EH (cell line): ENCODE measurements at regions not wholly inside any gene's neighbourhood (a gene's known extent, or its start where the extent isn't known, plus 50 kb on each side); places are given as distances from the start of the nearest gene placed in this dataset.
"Not testable (repeated sequence)": the region's sequence is repeated elsewhere in the genome, so short reads cannot be mapped to it uniquely, and the experiment has no call there.

Source experiments
- DNase-seq: peaks from one replicate; pipeline ENCODE4 v3.0.0-alpha.2; 2015; ENCODE audit warnings: low read depth

GRCh38 chr3:144923046-144923775 is 951.6 kb downstream of the DIPK2A start:
- DNase-seq: no peak

GRCh38 chr3:144930431-144930830 is 958.8 kb downstream of the DIPK2A start:
- DNase-seq: no peak

DNA sequence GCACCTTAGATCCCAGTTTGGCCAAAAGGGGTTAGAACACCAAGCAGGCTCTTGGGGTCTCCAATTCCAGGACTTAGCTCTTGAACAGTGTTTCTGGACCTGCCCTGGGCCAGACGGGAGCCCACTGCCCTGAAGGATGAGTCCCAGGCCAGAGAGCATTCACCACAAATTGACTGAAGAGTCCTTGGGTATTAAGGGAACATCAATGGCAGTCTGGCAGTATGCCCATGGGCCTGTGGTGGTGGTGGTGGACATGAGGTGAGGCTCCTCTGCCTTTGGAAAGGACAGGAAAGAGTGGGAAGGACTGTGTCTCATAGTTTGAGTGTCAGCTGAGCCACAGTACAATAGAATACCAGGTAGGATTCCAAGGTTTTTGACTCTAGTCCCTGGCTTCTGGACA is 960.0 kb downstream of the DIPK2A start:
- no peak for DNase-seq

GRCh38 chr3:144942093-144942837 is 970.6 kb downstream of the DIPK2A start:
- DNase-seq: no peak

GRCh38 chr3:144942838-144943197 is 971.2 kb downstream of the DIPK2A start:
- no peak for DNase-seq

- no peak for DNase-seq
These were observed 976.3 kb downstream of the DIPK2A start for GRCh38 chr3:144947895-144948294.

- DNase-seq: no peak
These were observed 977.1 kb downstream of the DIPK2A start for GRCh38 chr3:144948711-144949110.

- no peak for DNase-seq
These were observed 982.3 kb downstream of the DIPK2A start for GRCh38 chr3:144953959-144954358.

DNA sequence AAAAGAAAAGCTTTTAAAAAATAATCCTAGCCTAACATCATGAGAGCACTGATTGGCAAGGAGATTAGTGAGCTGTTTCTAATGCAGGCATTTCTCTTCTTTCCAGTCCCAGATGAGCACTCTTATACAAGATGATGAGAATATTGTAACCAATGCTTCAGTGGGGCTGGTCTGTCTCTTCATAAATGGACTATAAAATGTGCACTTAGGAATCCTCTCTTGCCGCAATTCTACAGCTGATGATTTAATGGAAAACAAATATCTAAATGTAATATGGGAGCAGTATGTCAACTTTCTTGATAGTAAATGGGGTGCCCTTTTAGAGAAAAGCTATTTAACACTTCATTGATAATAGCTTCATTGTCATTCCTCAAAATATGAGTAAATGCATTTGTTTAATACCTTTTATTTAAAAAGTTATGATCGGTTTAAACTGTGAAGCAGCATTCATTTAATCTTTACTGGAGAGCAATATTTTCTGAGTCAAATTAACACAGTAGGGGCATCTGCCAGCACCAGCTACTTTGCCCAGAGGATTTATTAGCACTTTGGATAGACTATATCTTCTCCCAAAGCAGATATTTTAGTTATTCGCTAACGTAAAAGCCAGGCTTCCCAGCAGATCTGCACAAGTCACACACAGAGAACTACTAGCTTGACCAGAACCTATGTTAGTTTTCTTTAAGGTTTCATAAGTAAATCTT is 985.9 kb downstream of the DIPK2A start:
- no peak for DNase-seq

DNA sequence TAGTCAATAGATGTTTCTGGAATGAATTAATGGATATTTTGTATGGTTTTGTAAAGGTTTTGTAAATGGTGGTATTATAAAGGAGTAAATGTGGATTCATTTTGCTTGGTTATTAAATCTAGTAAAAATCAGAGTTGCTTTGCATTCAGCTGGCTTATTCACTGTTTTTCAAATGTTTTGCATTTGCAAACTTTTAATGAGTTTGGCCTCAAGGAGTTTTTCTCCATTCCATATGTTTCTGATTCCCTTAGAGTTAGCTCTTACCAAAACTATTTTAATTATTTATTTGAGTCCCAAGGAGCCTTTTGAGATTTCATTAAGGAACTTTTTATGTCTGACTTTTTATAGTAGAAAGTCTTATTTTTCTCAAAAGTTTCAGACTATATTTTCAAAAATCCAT is 992.2 kb downstream of the DIPK2A start:
- no peak for DNase-seq

- no peak for DNase-seq
These were observed 994.9 kb downstream of the DIPK2A start for GRCh38 chr3:144966560-144966959.

DNA sequence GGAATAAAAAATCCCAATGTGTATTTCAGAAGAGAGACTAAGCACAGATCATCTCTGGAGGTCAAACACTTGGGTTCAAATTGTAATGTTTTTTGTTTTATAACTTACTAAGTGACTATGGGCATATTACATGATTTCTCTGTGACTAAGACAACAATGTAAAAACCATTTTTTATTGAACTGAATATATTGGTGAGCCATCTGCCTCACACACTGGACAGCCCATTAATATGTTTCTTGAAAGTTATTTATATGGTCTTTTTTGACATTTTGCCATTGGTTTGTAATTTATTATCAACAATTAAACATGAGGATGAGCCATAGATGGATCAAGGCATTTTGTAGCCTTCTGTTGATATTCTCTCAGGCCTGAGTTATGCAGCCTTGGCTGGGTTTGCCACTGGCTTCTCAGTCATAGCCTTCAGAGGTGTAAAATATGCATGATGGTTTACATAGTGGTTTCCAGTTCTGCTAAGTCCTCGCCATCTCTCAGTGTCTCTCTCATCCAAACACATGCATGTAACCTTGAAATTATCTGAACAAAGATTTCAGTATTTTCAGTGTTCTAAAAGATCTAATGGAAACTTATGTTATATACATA is 997.2 kb downstream of the DIPK2A start:
- DNase-seq: no peak

- DNase-seq: not testable (repeated sequence)
These were observed 1012.9 kb downstream of the DIPK2A start for GRCh38 chr3:144984481-144984880.

DNA sequence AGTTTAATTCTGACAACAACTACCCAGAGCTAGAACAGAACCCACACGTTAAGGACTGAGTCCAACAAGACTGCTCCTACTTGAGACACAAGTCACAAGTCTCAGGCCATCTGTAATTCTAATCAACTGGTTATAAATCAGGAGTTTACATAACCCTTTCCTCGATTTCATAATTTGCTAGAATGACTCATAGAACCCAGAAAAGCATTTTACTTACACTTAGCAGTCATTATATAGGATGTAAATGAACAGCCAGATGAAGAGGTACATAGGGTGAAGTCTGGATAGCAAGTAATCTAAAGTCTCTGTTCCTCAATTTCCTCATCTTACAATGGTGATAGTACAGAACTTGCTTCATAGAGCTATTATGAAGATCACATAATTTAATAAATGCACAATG is 1018.2 kb downstream of the DIPK2A start:
- DNase-seq: no peak

DNA sequence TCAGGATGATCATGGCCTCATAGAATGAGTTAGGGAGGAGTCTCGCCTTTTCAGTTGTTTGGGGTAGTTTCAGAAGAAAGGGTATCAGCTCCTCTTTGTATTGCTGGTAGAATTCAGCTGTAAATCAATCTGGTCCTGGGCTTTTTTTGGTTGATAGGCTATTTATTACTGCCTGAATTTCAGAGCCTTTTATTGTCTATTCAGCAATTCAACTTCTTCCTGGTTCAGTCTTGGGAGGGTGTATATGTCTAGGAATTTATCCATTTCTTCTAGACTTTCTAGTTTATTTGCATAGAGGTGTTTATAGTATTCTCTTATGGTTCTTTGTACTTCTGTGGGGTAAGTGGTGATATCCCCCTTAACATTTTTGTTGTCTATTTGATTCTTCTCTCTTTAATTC is 1024.2 kb downstream of the DIPK2A start:
- DNase-seq: no peak

- DNase-seq: no peak
These were observed 1033.8 kb downstream of the DIPK2A start for GRCh38 chr3:145005427-145005826.

DNA sequence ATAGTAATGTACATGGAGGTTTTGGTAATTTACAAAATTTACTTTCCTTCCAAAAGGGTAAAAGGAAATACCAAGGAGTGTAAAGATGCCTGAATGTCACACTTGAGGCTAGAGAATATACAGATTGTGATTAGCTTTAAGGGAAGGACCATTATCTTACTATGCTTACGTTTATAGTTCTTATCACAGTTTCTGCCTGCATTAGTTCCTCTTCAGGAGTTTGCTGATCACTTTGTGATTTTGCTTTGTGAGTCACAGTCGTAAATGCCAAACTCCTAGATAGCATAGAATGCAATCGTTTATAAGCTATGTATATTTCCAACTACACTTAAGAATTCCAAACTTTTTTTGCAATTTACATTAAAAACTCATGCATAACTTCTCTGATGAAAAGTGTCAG is 1034.6 kb downstream of the DIPK2A start:
- DNase-seq: no peak

DNA sequence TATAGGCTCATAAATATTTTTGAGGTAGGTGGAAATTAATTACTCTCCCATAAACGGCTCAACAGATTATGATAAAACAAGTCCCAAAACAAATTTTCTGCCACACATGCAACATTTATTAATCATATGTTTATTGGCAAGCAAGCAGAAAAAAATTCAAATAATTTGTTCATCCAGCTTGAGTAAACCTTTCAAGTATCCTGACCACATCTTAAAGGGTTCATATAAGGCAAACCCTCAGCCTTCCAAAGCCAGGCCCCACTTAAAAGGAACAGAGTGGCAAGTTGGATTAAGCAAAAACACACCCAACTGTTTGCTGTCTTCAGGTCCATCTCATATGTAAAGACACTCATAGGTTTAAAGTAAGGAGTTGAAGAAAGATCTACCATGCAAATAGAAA is 1042.3 kb downstream of the DIPK2A start:
- DNase-seq: no peak

GRCh38 chr3:145015253-145015652 is 1043.6 kb downstream of the DIPK2A start:
- no peak for DNase-seq

- no peak for DNase-seq
These were observed 1046.3 kb downstream of the DIPK2A start for GRCh38 chr3:145017959-145018358.

- DNase-seq: no peak
These were observed 1050.8 kb downstream of the DIPK2A start for GRCh38 chr3:145022447-145022846.

DNA sequence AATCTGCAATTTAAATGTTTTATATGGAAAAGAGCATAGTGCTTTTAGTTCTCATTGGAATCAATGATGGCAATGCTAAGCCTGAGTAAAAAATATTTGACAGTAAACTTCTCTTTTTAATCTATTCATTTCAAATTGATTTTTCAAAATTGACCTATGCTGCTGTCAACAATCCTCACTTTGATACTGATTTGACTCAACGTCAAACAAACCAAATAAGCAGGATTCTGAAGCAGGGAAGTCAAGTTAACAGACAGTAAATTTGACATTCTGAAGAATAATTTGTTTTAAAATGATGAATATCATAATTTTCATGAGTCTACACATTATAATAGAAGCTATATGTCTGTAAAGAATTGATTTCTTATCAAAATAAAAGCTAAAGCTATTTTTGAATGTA is 1053.1 kb downstream of the DIPK2A start:
- no peak for DNase-seq

GRCh38 chr3:145027186-145027585 is 1055.6 kb downstream of the DIPK2A start:
- not testable (repeated sequence) for DNase-seq
